GM18505 (cell line): ENCODE measurements at regions not wholly inside any gene's neighbourhood (a gene's known extent, or its start where the extent isn't known, plus 50 kb on each side); places are given as distances from the start of the nearest gene placed in this dataset.

Experiments used
- ATAC-seq: cut with Tn5 transposase; IDR thresholded peaks from one replicate; pipeline ENCODE4 v1.9.1; 2021; ENCODE audit not compliant: unreplicated experiment
- POLR2A ChIP-seq: IDR thresholded peaks from 4 replicates; pipeline ENCODE4 v1.6.1; 2011; ENCODE audit warnings: borderline replicate concordance; ENCODE audit not compliant: insufficient read depth, insufficient read length; ENCODE audit errors: extremely low read depth

GRCh38 chr7:155984028-155984580 is 171.8 kb upstream of the SHH start:
- ATAC-seq, result no peak
- TF ChIP-seq POLR2A, result no peak

GRCh38 chr7:155983176-155983815 is 171.0 kb upstream of the SHH start:
- ATAC-seq, result no peak
- TF ChIP-seq POLR2A, result no peak

GRCh38 chr7:155981703-155982102 is 169.4 kb upstream of the SHH start:
- no peak for ATAC-seq
- TF ChIP-seq POLR2A, result no peak

GRCh38 chr7:155980841-155981240 is 168.6 kb upstream of the SHH start:
- ATAC-seq, result no peak
- TF ChIP-seq POLR2A, result no peak

GRCh38 chr7:155979994-155980393 is 167.7 kb upstream of the SHH start:
- ATAC-seq, result no peak
- no peak for TF ChIP-seq POLR2A

GRCh38 chr7:155979566-155979965 is 167.3 kb upstream of the SHH start:
- TF ChIP-seq POLR2A, result no peak
- no peak for ATAC-seq

- no peak for ATAC-seq
- no peak for TF ChIP-seq POLR2A
These were observed 163.2 kb upstream of the SHH start for GRCh38 chr7:155975490-155975889.

GRCh38 chr7:155974186-155974897 is 162.1 kb upstream of the SHH start:
- no peak for ATAC-seq
- TF ChIP-seq POLR2A, result no peak

GRCh38 chr7:155973451-155973997 is 161.3 kb upstream of the SHH start:
- TF ChIP-seq POLR2A, result no peak
- ATAC-seq, result no peak

GRCh38 chr7:155972651-155973390 is 160.6 kb upstream of the SHH start:
- no peak for TF ChIP-seq POLR2A
- no peak for ATAC-seq

GRCh38 chr7:155972247-155972646 is 160.0 kb upstream of the SHH start:
- ATAC-seq, result no peak
- no peak for TF ChIP-seq POLR2A

- ATAC-seq, result no peak
These were observed 159.0 kb upstream of the SHH start for GRCh38 chr7:155971180-155971770.

More at GRCh38 chr7:155971180-155971770, 159.0 kb upstream of the SHH start:
- TF ChIP-seq POLR2A, result no peak
